ENCODE measurements at regions not wholly inside any gene's neighbourhood (a gene's known extent, or its start where the extent isn't known, plus 50 kb on each side); places are given as distances from the start of the nearest gene placed in this dataset.

DNA sequence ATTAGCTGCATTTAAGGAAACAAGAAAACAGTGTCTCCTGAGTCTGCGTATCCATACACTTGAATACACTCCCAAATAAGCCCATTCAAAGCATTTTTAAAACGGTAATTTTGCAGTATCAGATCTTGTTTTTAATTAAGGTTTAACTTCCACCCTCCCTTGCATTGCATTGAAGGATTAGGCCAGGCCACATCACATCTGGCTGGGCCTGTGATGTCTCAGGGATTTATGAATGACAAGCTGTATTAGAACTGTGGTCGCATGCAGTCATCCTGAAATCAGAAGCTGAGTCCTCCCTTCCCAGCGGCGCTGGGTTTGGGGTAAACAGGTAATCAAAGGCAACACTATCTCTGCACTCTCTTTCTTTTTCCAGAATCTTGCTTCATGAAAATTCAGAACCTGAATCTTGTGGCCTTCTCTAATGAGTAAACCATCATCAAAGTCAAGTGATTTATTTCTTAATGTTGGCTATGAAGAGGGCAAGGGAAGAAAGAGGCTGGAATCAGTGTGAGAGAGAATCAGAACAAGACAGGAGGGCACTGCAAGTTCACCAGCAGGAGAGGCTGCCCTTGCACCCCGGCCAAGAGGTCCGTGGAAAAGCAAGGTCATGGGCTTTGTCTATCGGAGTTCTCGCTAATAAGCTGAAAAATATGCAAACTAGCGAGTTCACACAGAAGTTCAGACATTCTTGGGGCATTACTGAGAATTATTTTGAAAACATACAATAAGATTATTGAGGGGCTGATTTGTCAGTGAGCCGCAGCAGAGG, 80.0 kb upstream of the ZSWIM6 start:
- Mint-ChIP-seq H3K27ac (no peak overlapping the region), H3K27me3 (no peaks in the 10 kb centered on the region), H3K4me1 (ENCODE audit: low read depth) (peaks cover 15% of the 10 kb centered on the region), H3K4me3 (no peak overlapping the region), H3K36me3 (ENCODE audit: low read depth) (no peaks in the 10 kb centered on the region), H3K9me3 (peaks cover 13% of the 10 kb centered on the region)
- intact Hi-C loops (cut with micrococcal nuclease) = no loop called here

DNA sequence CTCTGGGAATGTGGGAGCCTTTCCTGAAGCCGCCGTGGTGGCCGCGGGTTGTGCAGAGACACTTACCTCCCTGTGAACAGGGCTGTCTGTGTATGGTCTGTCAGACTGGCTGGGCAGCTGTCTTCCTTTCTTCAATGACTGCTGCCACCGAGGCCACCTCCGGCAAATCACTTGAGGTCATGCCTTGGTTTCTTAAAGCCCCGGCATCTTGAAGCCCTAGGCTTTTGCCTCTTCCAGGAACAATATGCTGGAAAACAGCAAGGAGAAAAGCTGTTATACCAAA, 79.5 kb upstream of the ZSWIM6 start:
- Mint-ChIP-seq H3K4me1 (ENCODE audit: low read depth) (peaks cover 15% of the 10 kb centered on the region), H3K27me3 (no peaks in the 10 kb centered on the region), H3K36me3 (ENCODE audit: low read depth) (no peaks in the 10 kb centered on the region), H3K4me3 (no peak overlapping the region), H3K9me3 (peaks cover 13% of the 10 kb centered on the region), H3K27ac (no peak overlapping the region)
- intact Hi-C loops (cut with micrococcal nuclease) = no loop called here

DNA sequence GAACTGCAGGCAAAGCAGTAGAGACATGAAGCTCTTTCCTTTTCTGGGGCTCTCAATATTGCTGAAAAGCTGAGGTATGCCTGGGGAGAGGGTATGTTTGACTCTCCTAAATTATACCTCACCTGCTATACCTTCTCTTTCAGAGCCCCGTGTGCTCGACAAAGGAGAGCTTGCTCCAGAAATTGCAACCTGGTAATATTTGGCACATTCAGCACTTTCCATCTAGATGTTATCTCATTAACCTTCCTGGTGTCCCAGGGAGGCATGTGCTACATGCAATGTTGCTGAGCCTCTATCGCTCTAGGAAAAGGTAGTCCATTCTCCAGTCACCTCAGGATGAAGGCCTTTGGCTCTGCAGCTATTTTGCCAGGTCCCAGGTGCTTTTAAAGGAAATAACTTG, 78.5 kb upstream of the ZSWIM6 start:
- H3K27me3 Mint-ChIP-seq = no peaks in the 10 kb centered on the region
- peaks cover 13% of the 10 kb centered on the region for H3K9me3 Mint-ChIP-seq
- intact Hi-C loops (cut with micrococcal nuclease) = no loop called here
- no peak overlapping the region for H3K27ac Mint-ChIP-seq
- H3K36me3 Mint-ChIP-seq (ENCODE audit: low read depth) = no peaks in the 10 kb centered on the region
- H3K4me1 Mint-ChIP-seq (ENCODE audit: low read depth) = peaks cover 15% of the 10 kb centered on the region
- H3K4me3 Mint-ChIP-seq = no peak overlapping the region

DNA sequence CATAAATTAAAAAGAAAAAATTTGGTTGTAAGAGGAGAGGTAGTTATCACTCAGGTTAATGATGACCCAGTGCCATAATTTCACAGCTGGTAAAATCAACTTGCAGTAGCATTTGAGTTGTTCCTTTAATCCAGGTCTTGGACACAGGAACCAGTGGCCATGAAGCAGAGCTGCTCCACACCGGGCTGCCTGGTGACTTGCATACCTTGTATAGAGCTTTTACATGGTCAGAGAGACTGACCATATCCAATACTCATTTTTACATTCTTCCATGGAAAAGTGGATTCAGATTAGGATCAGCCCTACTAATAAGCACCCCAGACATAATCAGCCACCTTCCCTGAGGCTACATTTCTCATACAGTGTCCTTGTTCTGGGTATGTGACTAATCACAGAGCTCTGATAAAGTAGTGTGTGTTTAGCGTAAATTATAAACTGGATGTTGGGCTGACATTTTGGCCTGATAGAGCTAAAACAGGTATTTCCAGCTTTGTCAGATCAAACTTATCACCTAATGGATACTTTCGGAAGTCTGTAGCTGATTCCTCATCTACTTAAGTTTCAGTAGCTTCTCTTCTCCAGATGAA, 77.0 kb upstream of the ZSWIM6 start:
- Mint-ChIP-seq H3K4me3 (no peak overlapping the region), H3K4me1 (ENCODE audit: low read depth) (peaks cover 15% of the 10 kb centered on the region), H3K9me3 (no peaks in the 10 kb centered on the region), H3K27me3 (no peaks in the 10 kb centered on the region), H3K36me3 (ENCODE audit: low read depth) (no peaks in the 10 kb centered on the region), H3K27ac (no peak overlapping the region)
- intact Hi-C loops (cut with micrococcal nuclease) = no loop called here

DNA sequence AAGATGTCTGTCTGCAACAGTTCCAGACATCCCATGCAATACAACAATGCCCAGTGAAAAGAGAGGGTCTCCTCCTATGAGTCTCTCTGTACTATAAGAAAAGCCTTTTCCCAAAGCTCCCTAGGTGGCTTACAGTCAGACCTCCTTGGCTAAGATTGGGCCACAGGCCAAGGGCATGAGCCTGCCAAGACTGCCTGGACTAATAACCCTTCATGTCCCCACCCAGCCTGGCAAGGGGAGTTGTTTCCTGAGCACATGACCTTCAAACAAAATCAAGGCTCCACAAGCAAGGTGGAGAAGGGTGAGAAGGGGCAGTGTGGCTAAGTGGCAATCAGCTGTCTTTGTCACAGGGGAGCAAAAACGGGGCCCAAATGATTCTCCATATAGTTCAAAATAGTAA, 75.6 kb upstream of the ZSWIM6 start:
- Mint-ChIP-seq H3K36me3 (ENCODE audit: low read depth) (no peaks in the 10 kb centered on the region), H3K27ac (no peak overlapping the region), H3K9me3 (no peaks in the 10 kb centered on the region), H3K27me3 (no peaks in the 10 kb centered on the region), H3K4me3 (no peak overlapping the region), H3K4me1 (ENCODE audit: low read depth) (peaks cover 9% of the 10 kb centered on the region)
- intact Hi-C loops (cut with micrococcal nuclease) = no loop called here

DNA sequence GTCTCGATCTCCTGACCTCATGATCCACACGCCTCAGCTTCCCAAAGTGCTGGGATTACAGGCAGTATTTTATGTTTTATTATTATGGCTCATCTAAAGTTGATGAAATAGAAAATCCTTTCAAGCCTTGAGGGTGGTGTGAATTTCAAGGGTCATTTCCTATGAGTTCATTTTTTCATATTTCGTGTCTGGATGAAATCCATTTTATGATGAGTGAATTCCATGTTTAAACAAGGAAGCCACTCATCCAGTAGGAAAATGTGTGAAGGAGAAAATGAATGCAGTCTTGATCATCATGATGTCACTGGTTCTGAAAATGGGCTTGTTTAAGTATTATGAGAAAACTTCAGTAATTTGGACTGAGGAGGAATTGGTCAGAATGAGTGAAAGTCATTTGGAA, 74.6 kb upstream of the ZSWIM6 start:
- intact Hi-C loops (cut with micrococcal nuclease) = no loop called here
- Mint-ChIP-seq H3K9me3 (no peaks in the 10 kb centered on the region), H3K4me1 (ENCODE audit: low read depth) (peaks cover 18% of the 10 kb centered on the region), H3K36me3 (ENCODE audit: low read depth) (no peaks in the 10 kb centered on the region), H3K4me3 (no peak overlapping the region), H3K27me3 (no peaks in the 10 kb centered on the region), H3K27ac (no peak overlapping the region)

DNA sequence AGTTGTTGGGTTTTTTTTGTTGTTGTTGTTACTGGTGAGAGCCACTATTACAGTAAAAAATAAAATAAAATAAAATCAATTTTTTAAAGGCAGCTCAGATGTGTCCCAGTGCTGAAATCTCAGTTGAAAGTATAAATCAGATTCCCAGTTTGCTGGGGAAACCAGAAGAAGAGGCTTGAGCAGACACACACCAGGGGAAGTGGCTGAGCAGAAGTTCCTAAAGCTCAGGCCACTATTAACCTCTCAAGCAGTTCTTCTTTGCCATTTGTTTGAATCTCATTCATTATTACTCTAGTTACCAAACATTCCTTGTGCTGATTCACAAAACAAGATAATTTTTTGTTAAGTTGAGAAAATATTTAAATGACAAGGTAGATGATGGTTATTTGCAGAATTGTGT, 70.9 kb upstream of the ZSWIM6 start:
- no peaks in the 10 kb centered on the region for H3K36me3 Mint-ChIP-seq (ENCODE audit: low read depth)
- H3K27ac Mint-ChIP-seq = peak overlapping the region; percentile 60
- no peaks in the 10 kb centered on the region for H3K9me3 Mint-ChIP-seq
- H3K27me3 Mint-ChIP-seq = no peaks in the 10 kb centered on the region
- H3K4me3 Mint-ChIP-seq = no peak overlapping the region
- intact Hi-C loops (cut with micrococcal nuclease) = no loop called here
- H3K4me1 Mint-ChIP-seq (ENCODE audit: low read depth) = peaks cover 27% of the 10 kb centered on the region

DNA sequence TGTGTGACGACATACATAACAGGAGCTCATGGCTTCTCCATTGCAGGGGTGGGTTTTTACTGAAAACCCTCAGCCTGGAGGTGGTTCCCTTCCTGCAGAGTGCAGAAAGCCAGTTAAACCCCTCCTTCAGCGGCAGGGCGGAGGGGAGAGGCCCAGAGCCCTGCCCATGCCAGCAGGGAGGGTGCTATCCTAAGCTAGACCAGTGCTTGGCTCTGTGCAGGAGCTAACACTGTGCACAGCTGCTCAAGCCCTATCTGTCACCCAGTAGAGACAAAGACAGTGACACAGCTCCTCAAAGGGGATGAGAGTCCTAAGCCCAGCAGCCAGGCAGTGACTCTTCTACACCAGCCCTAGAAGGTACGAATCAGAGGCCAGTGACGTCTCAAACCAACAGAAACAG, 70.0 kb upstream of the ZSWIM6 start:
- H3K27me3 Mint-ChIP-seq = no peaks in the 10 kb centered on the region
- intact Hi-C loops (cut with micrococcal nuclease) = no loop called here
- no peaks in the 10 kb centered on the region for H3K36me3 Mint-ChIP-seq (ENCODE audit: low read depth)
- H3K27ac Mint-ChIP-seq = peak overlapping the region; percentile 60
- H3K9me3 Mint-ChIP-seq = peaks cover 4% of the 10 kb centered on the region
- H3K4me3 Mint-ChIP-seq = no peak overlapping the region
- H3K4me1 Mint-ChIP-seq (ENCODE audit: low read depth) = peaks cover 30% of the 10 kb centered on the region

DNA sequence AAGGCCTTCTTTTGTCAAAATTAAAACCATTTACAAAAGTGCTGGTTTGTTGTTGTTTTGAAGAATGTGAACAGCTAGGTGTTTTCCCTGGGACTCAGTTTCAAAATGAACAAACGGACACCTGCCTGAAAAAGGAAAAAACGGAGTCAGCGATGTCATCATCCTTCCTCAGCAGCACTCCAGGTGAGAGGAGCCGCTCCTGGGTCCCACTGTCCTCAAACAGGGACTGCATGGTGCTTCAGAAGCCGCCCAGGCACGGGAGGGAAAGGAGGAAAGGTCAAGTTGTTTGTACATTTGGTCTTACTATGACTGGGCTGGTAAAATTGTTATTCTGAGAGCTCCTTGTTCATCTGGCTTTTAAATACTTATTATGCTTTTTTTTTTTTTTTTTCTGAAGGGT, 69.0 kb upstream of the ZSWIM6 start:
- Mint-ChIP-seq H3K4me1 (ENCODE audit: low read depth) (peaks cover 36% of the 10 kb centered on the region), H3K9me3 (peaks cover 9% of the 10 kb centered on the region), H3K4me3 (no peak overlapping the region), H3K27ac (no peak overlapping the region), H3K36me3 (ENCODE audit: low read depth) (no peaks in the 10 kb centered on the region), H3K27me3 (no peaks in the 10 kb centered on the region)
- intact Hi-C loops (cut with micrococcal nuclease) = no loop called here

DNA sequence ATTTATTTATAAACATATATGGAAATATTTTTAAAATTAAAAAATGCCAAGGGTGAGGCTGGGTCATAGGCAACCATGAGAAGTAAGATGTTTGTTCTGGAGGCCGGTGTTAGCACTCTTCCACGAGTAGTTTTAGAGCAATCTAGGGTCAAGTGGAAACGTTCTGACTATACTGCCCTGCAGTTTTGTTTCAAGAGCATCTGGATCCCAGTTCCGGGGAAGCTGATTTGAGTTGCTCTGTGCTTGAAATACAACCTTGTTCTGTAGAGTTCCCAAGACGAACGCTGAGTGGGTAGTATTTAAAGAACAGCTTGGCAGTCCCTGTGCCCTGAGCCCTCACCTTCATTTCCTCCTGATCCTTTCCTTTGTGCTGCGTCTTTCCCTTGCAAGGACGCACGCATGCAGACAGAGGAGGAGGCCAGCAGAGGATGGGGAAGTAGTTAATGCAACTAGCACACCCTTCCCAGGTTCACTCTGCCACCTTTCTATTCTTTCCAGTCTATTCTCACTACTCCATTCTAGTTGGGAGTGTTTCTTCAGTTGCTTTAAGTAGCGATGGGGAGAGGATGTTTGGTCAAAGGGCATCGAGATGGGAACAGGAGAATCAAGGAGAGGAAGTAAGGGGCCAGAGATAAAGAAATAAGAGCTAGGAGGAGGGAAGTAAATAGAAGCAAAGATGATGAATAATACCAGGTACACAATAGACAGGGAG, 68.3 kb upstream of the ZSWIM6 start:
- Mint-ChIP-seq H3K4me1 (ENCODE audit: low read depth) (peaks cover 42% of the 10 kb centered on the region), H3K9me3 (peaks cover 9% of the 10 kb centered on the region), H3K27me3 (no peaks in the 10 kb centered on the region), H3K27ac (peak overlapping the region; percentile 21), H3K36me3 (ENCODE audit: low read depth) (no peaks in the 10 kb centered on the region), H3K4me3 (no peak overlapping the region)
- intact Hi-C loops (cut with micrococcal nuclease) = no loop called here

DNA sequence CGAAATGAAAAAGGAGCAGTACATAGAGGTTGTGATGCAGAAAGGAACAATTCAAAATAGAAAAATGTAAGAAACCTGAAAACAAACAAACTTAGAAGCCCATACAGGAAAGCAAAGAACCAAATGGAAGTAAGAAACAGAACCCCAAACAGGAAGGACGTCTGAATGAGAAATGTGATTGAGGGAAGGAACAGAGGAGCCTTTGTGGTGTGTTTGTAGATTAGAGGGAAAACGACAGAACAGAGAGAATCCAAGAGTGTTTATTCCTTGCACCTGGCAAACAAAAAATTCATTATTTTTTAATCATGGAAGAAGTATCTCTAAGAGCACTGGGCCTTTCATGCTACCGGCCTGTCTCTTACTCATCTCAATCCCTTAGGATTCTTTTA, 67.8 kb upstream of the ZSWIM6 start:
- intact Hi-C loops (cut with micrococcal nuclease) = no loop called here
- Mint-ChIP-seq H3K27ac (peak overlapping the region; percentile 21), H3K27me3 (no peaks in the 10 kb centered on the region), H3K4me3 (no peak overlapping the region), H3K9me3 (peaks cover 9% of the 10 kb centered on the region), H3K4me1 (ENCODE audit: low read depth) (peaks cover 48% of the 10 kb centered on the region), H3K36me3 (ENCODE audit: low read depth) (no peaks in the 10 kb centered on the region)

DNA sequence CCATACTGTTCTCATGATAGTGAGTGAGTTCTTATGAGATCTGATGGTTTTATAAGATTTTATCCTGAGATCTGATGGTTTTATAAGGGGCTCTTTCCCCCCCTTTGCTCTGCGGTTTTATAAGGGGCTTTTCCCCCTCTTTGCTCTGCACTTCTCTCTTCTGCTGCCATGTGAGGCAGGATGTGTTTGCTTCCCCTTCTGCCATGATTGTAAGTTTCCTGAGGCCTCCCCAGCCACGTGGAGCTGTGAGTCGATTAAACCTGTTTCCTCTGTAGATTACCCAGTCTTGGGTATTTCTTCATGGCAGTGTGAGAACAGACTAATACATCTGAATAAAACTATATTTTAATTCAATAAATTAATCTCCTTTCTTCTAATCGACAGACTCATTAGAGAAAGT, 64.9 kb upstream of the ZSWIM6 start:
- Mint-ChIP-seq H3K27ac (no peak overlapping the region), H3K4me3 (no peak overlapping the region), H3K4me1 (ENCODE audit: low read depth) (peaks cover 51% of the 10 kb centered on the region), H3K36me3 (ENCODE audit: low read depth) (no peaks in the 10 kb centered on the region), H3K9me3 (peaks cover 9% of the 10 kb centered on the region), H3K27me3 (no peaks in the 10 kb centered on the region)
- intact Hi-C loops (cut with micrococcal nuclease) = no loop called here

DNA sequence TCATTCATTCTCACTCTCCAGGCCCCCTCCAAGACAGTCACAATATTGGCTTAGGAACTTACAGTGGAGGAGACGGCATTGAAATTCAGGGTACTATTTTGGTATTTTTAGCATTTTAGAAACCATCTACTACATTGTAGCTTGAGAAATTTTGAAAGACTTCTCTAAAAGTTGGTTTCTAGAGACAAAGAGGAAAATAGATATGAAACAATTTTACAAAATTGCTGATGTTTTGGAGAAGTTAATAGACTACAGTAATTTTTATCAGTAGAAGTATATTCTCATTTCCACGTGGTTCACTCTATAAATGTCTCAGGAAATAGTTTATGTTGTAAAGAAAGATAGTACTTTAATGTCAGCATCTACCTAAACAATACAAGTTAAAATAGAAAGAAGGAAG, 63.2 kb upstream of the ZSWIM6 start:
- Mint-ChIP-seq H3K36me3 (ENCODE audit: low read depth) (no peaks in the 10 kb centered on the region), H3K27ac (peak overlapping the region; percentile 85), H3K4me3 (peak overlapping the region; percentile 27), H3K9me3 (peaks cover 9% of the 10 kb centered on the region), H3K27me3 (no peaks in the 10 kb centered on the region), H3K4me1 (ENCODE audit: low read depth) (peaks cover 39% of the 10 kb centered on the region)
- intact Hi-C loops (cut with micrococcal nuclease) = no loop called here

DNA sequence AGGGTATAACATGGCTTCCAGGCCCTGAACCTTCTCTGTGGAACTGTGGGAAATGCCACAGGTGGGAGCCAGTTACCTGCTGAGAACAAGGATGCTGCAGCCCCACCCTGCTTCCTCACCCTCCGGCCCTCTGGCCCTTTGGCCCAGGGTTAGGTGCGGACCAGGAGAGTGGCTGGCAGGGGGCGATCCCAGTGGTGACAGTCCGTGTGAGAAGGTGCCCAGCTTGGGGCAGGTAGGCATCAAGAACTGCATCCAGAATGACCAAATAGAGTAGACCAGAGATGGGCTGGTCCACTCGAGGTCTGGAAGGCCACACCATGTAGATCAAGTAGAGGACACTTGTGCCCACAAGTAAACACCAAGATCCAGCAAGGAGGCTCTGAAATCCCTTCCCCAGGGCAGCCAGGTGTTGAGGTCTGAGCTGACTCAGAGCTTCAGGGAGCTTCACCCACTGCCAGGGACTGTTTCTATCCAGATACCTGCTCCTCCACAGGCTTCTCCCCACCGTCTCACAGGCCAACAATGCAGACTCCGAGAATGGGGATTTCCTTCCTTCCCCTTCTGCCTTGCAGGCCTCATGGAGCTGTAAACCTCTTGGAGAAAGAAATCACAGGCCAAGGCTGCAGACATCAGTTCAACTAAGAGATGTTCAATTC, 61.4 kb upstream of the ZSWIM6 start:
- peaks cover 9% of the 10 kb centered on the region for H3K9me3 Mint-ChIP-seq
- H3K36me3 Mint-ChIP-seq (ENCODE audit: low read depth) = no peaks in the 10 kb centered on the region
- peak overlapping the region; percentile 25 for H3K27ac Mint-ChIP-seq
- H3K27me3 Mint-ChIP-seq = no peaks in the 10 kb centered on the region
- peaks cover 33% of the 10 kb centered on the region for H3K4me1 Mint-ChIP-seq (ENCODE audit: low read depth)
- H3K4me3 Mint-ChIP-seq = no peak overlapping the region
- intact Hi-C loops (cut with micrococcal nuclease) = loop anchor here (10.0 kb wide), 1 partner anchor 46 kb away; no protein-coding TSS in a partner anchor

Measured in dendritic cell treated with granulocyte-macrophage colony-stimulating factor and Interleukin-4, amounts not matched to agents 40 ng/mL and 50 ng/mL, for 4 days (primary cell).